ENCODE measurements at regions not wholly inside any gene's neighbourhood (a gene's known extent, or its start where the extent isn't known, plus 50 kb on each side); places are given as distances from the start of the nearest gene placed in this dataset.

- no peak for TF ChIP-seq CTCF (IDR thresholded peaks at IDR 0.05)
- no peak for TF ChIP-seq POLR2A (IDR thresholded peaks at IDR 0.05)
Observed at GRCh38 chr1:217982331-217983050, 302.6 kb upstream of the RRP15 start.

All from adrenal gland (tissue), 5 donors.